Adrenal gland (tissue), 9 donors: ENCODE measurements at regions not wholly inside any gene's neighbourhood (a gene's known extent, or its start where the extent isn't known, plus 50 kb on each side); places are given as distances from the start of the nearest gene placed in this dataset.

Experiments
- DNase-seq, 7 donors: peaks; one replicate each; pipeline ENCODE4 v3.0.0-alpha.2; 2019 to 2020
- H3K27ac ChIP-seq, 5 donors: fragments of 200-600 bp; sonication (generic) in 4 of 5; 1 replicate in 3 of 5; 2 replicates in 2 of 5; pipeline versions ENCODE4 v1.5.1 to v1.8.0; 2016 to 2020; ENCODE audit warnings: mild to moderate bottlenecking in 1 of 5
- H3K27me3 ChIP-seq: fragments of 200-600 bp; 2 replicates; pipeline ENCODE4 v1.8.0; 2021
- H3K36me3 ChIP-seq, 2 donors: fragments of 200-600 bp; replicated peaks in 1 of 2; 1 replicate in 1 of 2; 2 replicates in 1 of 2; pipeline versions ENCODE4 v1.5.1 to v1.8.0; 2018 to 2022
- H3K4me1 ChIP-seq, 2 donors: fragments of 200-600 bp; replicated peaks in 1 of 2; 1 replicate in 1 of 2; 2 replicates in 1 of 2; pipeline versions ENCODE4 v1.5.1 to v1.8.0; 2018 to 2021
- H3K4me3 ChIP-seq, 4 donors: fragments of 200-600 bp; sonication (generic) in 3 of 4; one replicate each; pipeline ENCODE4 v1.5.1; 2016 to 2018
- H3K9me3 ChIP-seq, 3 donors: fragments of 200-600 bp; sonication (generic) in 1 of 3; replicated peaks in 1 of 3; 1 replicate in 2 of 3; 2 replicates in 1 of 3; pipeline versions ENCODE4 v1.5.1 to v1.8.0; 2016 to 2021
- CTCF ChIP-seq, 6 experiments: fragments of 450-650 bp in 4 of 6; fragments of 200-600 bp in 2 of 6; sonication (generic) in 1 of 6; IDR thresholded peaks; 1 replicate in 5 of 6; 2 replicates in 1 of 6; pipeline versions ENCODE4 v1.5.1 to v1.8.0; 2016 to 2021; ENCODE audit warnings: antibody characterized with exemption in 6 of 6, mild to moderate bottlenecking in 2 of 6, moderate library complexity in 1 of 6
- POLR2A ChIP-seq, 2 donors: fragments of 450-650 bp; IDR thresholded peaks; one replicate each; pipeline ENCODE4 v1.6.1; 2017; ENCODE audit warnings: antibody characterized with exemption in 2 of 2, mild to moderate bottlenecking in 2 of 2, moderate library complexity in 1 of 2
- WGBS, 4 donors: extraction: QIAGEN DNeasy Blood & Tissue Kit in 2 of 4; methylation state at CpG; one replicate each; pipeline versions ENCODE4 v1.1.5 to v1.1.7; 2013 to 2017; 5-methylcytosine and 5-hydroxymethylcytosine counted together
- intact Hi-C, 2 donors: fragments of 100-400 bp; cut with DNase I; formaldehyde crosslinking; loops; one replicate each; pipeline versions ENCODE4 v1.14.1 to v1.15.0; 2022 to 2023
- donor health status: healthy with polysubstance abuse.
- donor health status: Bipolar disorder and iron deficiency.
- donor health status: DM: yes; HTN: yes; CAD: no.
- donor health status: DM: no; HTN: no; CAD: no.
- donor health status: DM: no; HTN: no; CAD: no.

- TF ChIP-seq POLR2A (IDR thresholded peaks at IDR 0.05) (no peak), CTCF (IDR thresholded peaks at IDR 0.05) (no peak)
- Histone ChIP-seq H3K4me1 (peaks cover 21 to 29% of the 10 kb centered on the region in 2 donors), H3K27me3 (no peaks in the 10 kb centered on the region), H3K27ac (peak overlapping the region; percentile 32 to 73 (median 57)), H3K9me3 (no peaks in the 10 kb centered on the region), H3K36me3 (no peaks in the 10 kb centered on the region), H3K4me3 (no peak overlapping the region)
- intact Hi-C loops = no loop called here
- peak in 3 of 7 donors; percentile 9 to 27 (median 18) for DNase-seq
These were observed 311.3 kb upstream of the NT5C1B start for GRCh38 chr2:18900691-18901141.

GRCh38 chr2:18899725-18900124, 310.4 kb upstream of the NT5C1B start:
- no peaks in the 10 kb centered on the region for H3K36me3 ChIP-seq
- intact Hi-C loops = no loop called here
- H3K9me3 ChIP-seq = no peaks in the 10 kb centered on the region
- DNase-seq = no peak
- H3K4me3 ChIP-seq = no peak overlapping the region
- 83 to 90% (median 87%) methylated on average over 3 of the region's 3 CpGs for WGBS, 4 donors
- TF ChIP-seq CTCF (IDR thresholded peaks at IDR 0.05) (no peak), POLR2A (IDR thresholded peaks at IDR 0.05) (no peak)
- H3K4me1 ChIP-seq = peaks cover 21 to 31% of the 10 kb centered on the region in 2 donors
- H3K27me3 ChIP-seq = no peaks in the 10 kb centered on the region
- H3K27ac ChIP-seq = no peak overlapping the region

- no peak overlapping the region for H3K27ac ChIP-seq
- intact Hi-C loops = no loop called here
- H3K9me3 ChIP-seq = no peaks in the 10 kb centered on the region
- no peaks in the 10 kb centered on the region for H3K36me3 ChIP-seq
- no peaks in the 10 kb centered on the region for H3K27me3 ChIP-seq
- peaks cover 21 to 31% of the 10 kb centered on the region in 2 donors for H3K4me1 ChIP-seq
- DNase-seq = no peak
- TF ChIP-seq POLR2A (IDR thresholded peaks at IDR 0.05) = no peak
- TF ChIP-seq CTCF (IDR thresholded peaks at IDR 0.05) = no peak
- H3K4me3 ChIP-seq = no peak overlapping the region
These were observed 308.9 kb upstream of the NT5C1B start for GRCh38 chr2:18898271-18898670.

- Histone ChIP-seq H3K9me3 (no peaks in the 10 kb centered on the region), H3K27ac (peak overlapping the region in 1 of 5 donors; percentile 38), H3K27me3 (no peaks in the 10 kb centered on the region), H3K36me3 (no peaks in the 10 kb centered on the region), H3K4me3 (no peak overlapping the region), H3K4me1 (peaks cover 8 to 27% of the 10 kb centered on the region in 2 donors)
- intact Hi-C loops = no loop called here
- DNase-seq = peak in 1 of 7 donors; percentile 27
- 35 to 49% (median 43%) methylated on average over 2 of the region's 2 CpGs for WGBS, 4 donors
- TF ChIP-seq CTCF (IDR thresholded peaks at IDR 0.05) (no peak), POLR2A (IDR thresholded peaks at IDR 0.05) (no peak)
These were observed 306.9 kb upstream of the NT5C1B start for GRCh38 chr2:18896125-18896764.
